BLaER1 (cell line): ENCODE measurements at regions not wholly inside any gene's neighbourhood (a gene's known extent, or its start where the extent isn't known, plus 50 kb on each side); places are given as distances from the start of the nearest gene placed in this dataset.

ENCODE experiments used
- H3K27ac ChIP-seq: shearing (Covaris generic); formaldehyde crosslinking; 2 replicates; pipeline ENCODE4 v1.8.1; 2022
- H3K27me3 ChIP-seq: shearing (Covaris generic); formaldehyde crosslinking; 2 replicates; pipeline ENCODE4 v1.8.1; 2022
- H3K36me3 ChIP-seq: shearing (Covaris generic); formaldehyde crosslinking; 2 replicates; pipeline ENCODE4 v1.8.1; 2022
- H3K4me1 ChIP-seq: shearing (Covaris generic); formaldehyde crosslinking; 2 replicates; pipeline ENCODE4 v1.8.1; 2022
- H3K4me2 ChIP-seq: shearing (Covaris generic); formaldehyde crosslinking; 2 replicates; pipeline ENCODE4 v1.8.1; 2022
- H3K4me3 ChIP-seq: shearing (Covaris generic); formaldehyde crosslinking; 2 replicates; pipeline ENCODE4 v1.8.1; 2022
- H3K9ac ChIP-seq: shearing (Covaris generic); formaldehyde crosslinking; 2 replicates; pipeline ENCODE4 v1.8.1; 2022
- H3K9me3 ChIP-seq: shearing (Covaris generic); formaldehyde crosslinking; 2 replicates; pipeline ENCODE4 v1.8.1; 2022
- H4K20me1 ChIP-seq: shearing (Covaris generic); formaldehyde crosslinking; 2 replicates; pipeline ENCODE4 v1.8.1; 2022
- Cebpa-rat ChIP-seq: shearing (Covaris generic); IDR thresholded peaks from 2 replicates; pipeline ENCODE4 v1.8.1; 2022

DNA sequence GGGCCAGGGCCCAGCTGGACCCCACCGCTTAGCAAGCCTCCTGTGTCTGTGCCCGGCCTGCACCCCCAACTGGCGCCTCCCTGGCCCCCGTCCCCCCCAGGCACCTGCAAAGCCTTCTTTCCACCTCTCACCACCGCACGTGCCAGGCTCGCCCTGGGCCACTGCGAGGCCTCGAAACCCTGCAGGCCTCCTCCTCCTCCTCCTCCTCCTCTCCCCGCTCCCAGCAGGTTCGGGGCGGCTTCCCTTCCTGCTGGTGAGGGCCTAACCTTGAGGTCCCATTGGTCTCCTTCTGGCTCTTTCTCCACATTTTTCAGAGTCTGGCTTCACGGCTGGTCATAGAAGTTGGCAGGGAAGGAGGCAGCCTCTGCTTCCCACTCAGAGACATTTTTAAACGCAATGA is 76.8 kb upstream of the GATA5 start:
- H4K20me1 ChIP-seq, result peaks cover 63% of the 10 kb centered on the region

DNA sequence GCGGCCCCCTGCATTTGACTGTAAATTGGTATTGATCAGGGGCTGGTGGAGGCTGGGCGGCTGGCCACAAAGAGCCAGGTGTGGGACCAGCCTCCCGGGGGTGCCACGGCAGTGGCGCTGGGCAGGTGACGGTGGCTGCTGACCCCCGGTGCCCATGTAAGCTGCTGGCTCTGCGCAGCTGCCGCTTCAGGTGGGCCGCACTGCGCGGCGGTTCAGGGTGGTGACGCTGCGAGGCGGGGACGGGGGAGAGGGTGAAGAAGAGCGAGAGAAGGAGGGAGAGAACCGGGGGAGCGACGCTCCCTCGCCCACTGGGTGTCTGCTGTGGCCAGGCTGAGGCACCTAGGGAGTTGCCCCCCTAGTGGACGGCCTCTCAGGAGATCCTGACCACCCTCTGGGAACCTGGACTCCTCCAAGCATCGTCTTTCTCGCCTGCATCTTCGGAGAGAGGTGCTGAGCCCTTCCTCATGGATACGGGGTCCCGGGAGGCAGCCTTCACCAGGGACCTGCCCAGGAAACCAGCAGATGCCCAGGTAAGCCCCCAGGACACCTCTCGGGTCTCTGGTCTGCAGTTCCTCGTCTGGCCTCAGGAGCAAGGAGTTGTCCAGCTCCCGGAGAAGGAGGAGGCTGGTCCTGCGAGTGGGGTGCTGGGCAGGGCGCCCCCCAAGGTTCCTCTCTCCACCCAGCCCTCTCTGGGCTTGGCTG is 77.5 kb upstream of the GATA5 start:
- H3K4me2 ChIP-seq, result no peak overlapping the region
- no peaks in the 10 kb centered on the region for H3K9me3 ChIP-seq
- TF ChIP-seq Cebpa-rat, result no peak
- peaks cover 61% of the 10 kb centered on the region for H3K4me1 ChIP-seq
- no peak overlapping the region for H3K27ac ChIP-seq
- peaks cover 63% of the 10 kb centered on the region for H4K20me1 ChIP-seq
- H3K4me3 ChIP-seq, result no peak overlapping the region
- peaks cover 69% of the 10 kb centered on the region for H3K27me3 ChIP-seq
- no peaks in the 10 kb centered on the region for H3K36me3 ChIP-seq
- no peak overlapping the region for H3K9ac ChIP-seq

More for the DNA sequence above, 76.8 kb upstream of the GATA5 start:
- H3K4me3 ChIP-seq, result no peak overlapping the region
- H3K4me1 ChIP-seq, result peaks cover 59% of the 10 kb centered on the region
- TF ChIP-seq Cebpa-rat, result no peak
- H3K4me2 ChIP-seq, result no peak overlapping the region
- H3K9ac ChIP-seq, result no peak overlapping the region
- no peaks in the 10 kb centered on the region for H3K36me3 ChIP-seq
- H3K27me3 ChIP-seq, result peaks cover 74% of the 10 kb centered on the region
- H3K9me3 ChIP-seq, result no peaks in the 10 kb centered on the region
- no peak overlapping the region for H3K27ac ChIP-seq

DNA sequence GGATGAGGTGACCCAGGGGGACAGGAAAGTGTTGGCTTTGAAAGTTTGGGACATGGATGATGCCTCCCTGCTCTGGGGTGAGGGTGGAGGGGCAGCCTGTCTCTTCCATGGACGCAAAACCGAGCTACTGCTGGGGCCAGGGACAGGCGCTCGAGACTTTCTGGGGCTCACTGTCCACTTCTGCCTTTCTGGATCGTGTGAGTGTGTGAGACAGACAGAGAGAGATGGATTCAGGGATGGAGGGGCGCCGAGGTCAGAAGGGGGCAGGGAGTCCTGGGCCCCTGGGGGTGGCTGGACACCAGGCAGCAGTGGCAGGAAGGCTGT is 78.0 kb upstream of the GATA5 start:
- Histone ChIP-seq H3K4me3 (no peak overlapping the region), H3K27me3 (peaks cover 64% of the 10 kb centered on the region), H3K4me2 (no peak overlapping the region), H3K27ac (no peak overlapping the region), H3K9ac (no peak overlapping the region), H3K9me3 (no peaks in the 10 kb centered on the region), H3K36me3 (no peaks in the 10 kb centered on the region), H4K20me1 (peaks cover 59% of the 10 kb centered on the region), H3K4me1 (peaks cover 61% of the 10 kb centered on the region)
- TF ChIP-seq Cebpa-rat, result no peak

DNA sequence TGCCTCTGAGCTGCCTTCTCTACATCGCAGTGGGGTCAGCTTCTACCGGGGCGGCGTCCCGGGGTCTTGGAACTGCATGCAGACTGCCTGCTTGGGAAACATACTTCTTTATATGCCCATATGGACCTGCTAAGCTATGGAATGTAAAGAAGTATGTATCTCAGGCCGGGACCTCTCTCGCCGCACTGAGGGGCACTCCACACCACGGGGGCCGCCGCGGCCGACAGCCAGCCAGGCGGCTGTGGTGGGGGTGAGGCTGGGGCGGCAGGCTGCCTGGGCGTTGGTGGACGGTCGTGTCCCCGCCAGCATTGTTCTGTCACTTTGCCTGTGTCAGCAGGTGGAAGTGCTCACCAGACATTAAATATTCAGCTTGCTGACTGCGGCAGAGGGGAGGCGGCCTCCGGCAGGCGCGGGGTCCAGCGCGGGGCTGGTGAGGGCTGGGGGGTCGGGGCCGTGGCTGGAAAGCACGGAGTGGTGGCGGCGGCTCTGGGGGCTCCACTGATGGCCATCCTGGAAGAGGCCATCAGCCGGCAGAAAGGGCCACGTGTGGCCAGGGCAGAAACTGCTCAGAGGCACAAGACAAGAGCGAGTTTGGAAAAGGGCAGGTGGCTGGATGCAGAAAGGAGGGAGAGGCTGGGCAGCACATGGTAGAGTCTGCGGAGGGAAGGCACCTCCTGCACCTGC is 78.6 kb upstream of the GATA5 start:
- Histone ChIP-seq H3K36me3 (no peaks in the 10 kb centered on the region), H4K20me1 (peaks cover 54% of the 10 kb centered on the region), H3K4me2 (no peak overlapping the region), H3K9ac (no peak overlapping the region), H3K27ac (no peak overlapping the region), H3K27me3 (peaks cover 58% of the 10 kb centered on the region), H3K4me3 (no peak overlapping the region), H3K4me1 (peaks cover 61% of the 10 kb centered on the region), H3K9me3 (no peaks in the 10 kb centered on the region)
- no peak for TF ChIP-seq Cebpa-rat

DNA sequence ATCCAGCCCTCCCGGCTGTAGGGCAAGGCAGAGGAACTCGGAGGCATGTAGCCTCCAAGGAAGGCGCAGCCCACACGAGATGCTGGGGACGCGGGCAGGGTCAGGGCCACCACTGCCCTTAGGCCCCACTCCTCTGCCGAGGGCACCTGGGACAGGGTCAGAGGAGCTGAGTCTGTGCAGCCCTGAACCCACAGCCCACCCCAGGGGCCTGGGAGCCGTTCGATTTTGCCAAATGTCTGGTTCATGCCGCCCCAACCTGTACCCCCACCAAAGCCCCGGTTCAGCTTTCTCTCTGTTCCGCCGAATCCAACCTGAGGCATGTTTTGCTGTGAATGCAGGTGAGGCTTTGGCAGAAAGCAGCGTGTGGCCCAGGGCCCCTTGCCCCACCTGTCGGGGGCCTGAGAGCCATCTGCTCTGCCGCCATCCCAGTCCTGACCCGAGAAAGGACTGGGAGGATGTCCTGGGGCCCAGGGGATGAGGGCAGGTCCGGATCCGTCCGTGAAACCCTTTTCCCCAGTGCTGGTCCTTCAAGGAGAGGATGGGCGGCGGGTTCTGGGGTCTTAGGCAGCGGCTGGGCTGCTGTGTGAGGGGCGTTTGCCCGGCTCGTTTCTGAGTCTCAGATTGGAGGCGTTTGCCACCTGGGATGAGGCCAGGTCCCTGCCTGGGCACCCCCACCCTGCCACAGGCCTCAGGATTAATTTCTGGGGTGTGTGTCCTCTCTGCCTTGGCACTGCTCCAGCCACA is 79.3 kb upstream of the GATA5 start:
- Histone ChIP-seq H4K20me1 (peaks cover 50% of the 10 kb centered on the region), H3K27ac (0 out of 2 replicates have a peak overlapping the region, but pooled peaks have one; percentile 9), H3K9ac (no peak overlapping the region), H3K4me3 (no peak overlapping the region), H3K27me3 (peaks cover 51% of the 10 kb centered on the region), H3K9me3 (no peaks in the 10 kb centered on the region), H3K4me2 (peak overlapping the region; percentile 93), H3K36me3 (no peaks in the 10 kb centered on the region), H3K4me1 (peaks cover 59% of the 10 kb centered on the region)
- no peak for TF ChIP-seq Cebpa-rat

DNA sequence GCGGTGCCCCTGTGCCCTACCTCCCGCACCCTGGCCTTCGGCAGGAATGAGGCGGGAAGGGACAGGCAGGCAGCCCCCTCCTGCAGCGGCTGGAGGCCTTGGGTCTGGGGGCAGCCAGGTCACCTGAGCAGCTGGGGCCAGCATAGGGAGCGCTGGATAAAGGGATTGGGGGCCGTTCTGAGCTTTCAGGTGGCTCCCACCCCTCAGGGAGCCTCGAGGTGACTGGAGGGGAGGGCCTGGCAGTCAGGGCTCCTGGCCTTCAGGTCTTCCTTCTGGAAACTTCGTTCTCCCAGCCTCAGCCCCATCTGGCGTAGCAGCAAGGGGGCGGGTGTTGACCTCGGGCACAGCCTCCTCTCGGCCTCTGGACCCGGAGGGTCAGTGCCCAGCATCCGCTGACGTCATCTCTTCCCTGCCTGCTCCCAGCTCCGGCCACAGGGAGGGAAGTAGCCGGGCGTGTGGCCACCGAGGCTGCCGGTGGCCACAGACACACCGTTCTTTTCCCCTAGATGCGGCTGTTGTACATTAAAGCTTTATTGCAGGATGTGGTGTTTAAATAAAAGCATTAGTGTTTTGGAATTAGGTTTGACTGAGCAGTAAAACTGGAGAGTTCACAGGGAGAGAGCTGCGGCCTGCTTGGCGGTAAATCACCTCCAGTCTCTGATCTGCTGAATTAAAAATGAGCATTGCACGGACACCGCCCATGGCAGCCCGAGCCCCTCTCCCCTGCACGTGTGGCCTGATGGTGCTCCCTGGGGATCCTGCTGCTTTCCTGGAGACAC is 80.0 kb upstream of the GATA5 start:
- no peak for TF ChIP-seq Cebpa-rat
- 0 out of 2 replicates have a peak overlapping the region, but pooled peaks have one; percentile 9 for H3K27ac ChIP-seq
- H4K20me1 ChIP-seq, result peaks cover 47% of the 10 kb centered on the region
- H3K9me3 ChIP-seq, result no peaks in the 10 kb centered on the region
- H3K27me3 ChIP-seq, result peaks cover 44% of the 10 kb centered on the region
- H3K9ac ChIP-seq, result peak overlapping the region; percentile 20; the same call in 1 of the 2 replicates
- peaks cover 59% of the 10 kb centered on the region for H3K4me1 ChIP-seq
- peak overlapping the region; percentile 93 for H3K4me2 ChIP-seq
- 0 out of 2 replicates have a peak overlapping the region, but pooled peaks have one; percentile 23 for H3K4me3 ChIP-seq
- H3K36me3 ChIP-seq, result no peaks in the 10 kb centered on the region

DNA sequence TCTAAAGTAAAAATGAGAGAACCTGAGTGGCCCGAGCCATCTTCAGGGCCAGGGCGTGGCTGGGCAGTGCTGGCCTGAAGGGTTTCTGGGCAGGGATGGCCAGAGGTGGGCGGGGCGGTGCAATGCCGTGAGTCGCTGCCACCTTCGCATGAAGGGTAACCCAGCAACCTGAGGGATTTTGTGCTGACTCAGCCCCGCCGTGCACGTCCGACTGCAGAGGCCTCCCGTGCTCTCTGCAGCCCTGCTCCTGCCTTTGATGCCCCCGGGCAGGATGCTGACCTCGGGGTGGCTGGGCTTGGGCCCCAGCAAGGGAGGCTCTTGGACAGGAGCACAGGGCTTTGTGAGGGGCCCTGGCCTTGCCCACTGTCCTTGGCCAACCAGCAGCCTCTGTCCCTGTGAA is 81.7 kb upstream of the GATA5 start:
- Histone ChIP-seq H4K20me1 (peaks cover 36% of the 10 kb centered on the region; the same call in 1 of the 2 replicates), H3K36me3 (no peaks in the 10 kb centered on the region), H3K4me2 (peak overlapping the region; percentile 93), H3K27ac (no peak overlapping the region), H3K4me3 (no peak overlapping the region), H3K27me3 (peaks cover 32% of the 10 kb centered on the region), H3K9me3 (no peaks in the 10 kb centered on the region), H3K9ac (no peak overlapping the region), H3K4me1 (peaks cover 71% of the 10 kb centered on the region)
- no peak for TF ChIP-seq Cebpa-rat

DNA sequence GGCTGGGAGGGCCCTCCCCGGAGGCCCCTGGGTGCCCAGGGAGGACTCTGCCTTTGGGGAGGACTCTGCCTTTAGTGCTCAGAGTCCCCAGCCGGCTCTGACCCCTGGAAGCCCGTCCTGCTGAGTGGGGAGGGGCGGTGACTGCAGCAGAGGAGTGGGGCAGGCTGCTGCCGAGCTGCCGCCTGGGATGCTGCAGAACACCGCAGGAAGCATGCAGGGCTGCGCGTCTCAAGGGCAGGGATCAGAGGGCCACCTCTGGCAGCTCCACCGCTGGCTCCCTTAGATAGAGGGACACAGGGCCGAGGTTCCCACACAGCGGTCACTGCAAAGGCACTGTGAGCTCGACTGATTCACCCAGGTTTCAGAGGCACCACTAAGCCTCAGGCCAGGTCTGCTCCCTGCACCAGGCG is 82.2 kb upstream of the GATA5 start:
- TF ChIP-seq Cebpa-rat, result no peak
- peaks cover 27% of the 10 kb centered on the region for H3K27me3 ChIP-seq
- H3K9me3 ChIP-seq, result no peaks in the 10 kb centered on the region
- H3K4me1 ChIP-seq, result peaks cover 76% of the 10 kb centered on the region
- peaks cover 31% of the 10 kb centered on the region; the same call in 1 of the 2 replicates for H4K20me1 ChIP-seq
- H3K9ac ChIP-seq, result no peak overlapping the region
- no peak overlapping the region for H3K4me3 ChIP-seq
- H3K4me2 ChIP-seq, result peak overlapping the region; percentile 93
- no peaks in the 10 kb centered on the region for H3K36me3 ChIP-seq
- no peak overlapping the region for H3K27ac ChIP-seq

DNA sequence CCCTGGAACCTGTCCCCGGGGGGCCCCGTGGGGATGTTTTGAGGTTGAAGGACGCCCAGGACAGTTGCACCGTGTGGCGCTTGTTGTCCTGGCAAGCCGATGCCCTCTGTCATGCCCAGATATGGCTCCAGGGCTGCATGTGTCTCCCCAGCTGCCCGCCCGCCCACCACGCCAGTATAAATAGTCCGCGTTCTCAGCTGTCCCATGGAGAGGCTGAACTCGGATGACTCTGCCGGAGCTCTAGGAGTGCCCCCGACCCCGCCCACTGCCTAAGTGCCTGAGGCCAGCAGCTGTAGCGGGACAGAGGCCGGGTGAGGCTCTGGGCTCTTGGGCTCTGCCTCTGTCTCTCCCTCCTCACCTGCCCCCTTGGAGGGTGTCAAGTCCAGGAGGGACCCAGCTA is 83.0 kb upstream of the GATA5 start:
- Histone ChIP-seq H3K9me3 (no peaks in the 10 kb centered on the region), H3K9ac (no peak overlapping the region), H3K4me1 (peaks cover 83% of the 10 kb centered on the region), H3K27ac (no peak overlapping the region), H4K20me1 (peaks cover 24% of the 10 kb centered on the region; the same call in 1 of the 2 replicates), H3K27me3 (peaks cover 19% of the 10 kb centered on the region), H3K4me2 (peak overlapping the region; percentile 93; the same call in 1 of the 2 replicates), H3K36me3 (no peaks in the 10 kb centered on the region), H3K4me3 (no peak overlapping the region)
- TF ChIP-seq Cebpa-rat, result no peak
